GM23248 (cell line): ENCODE measurements at regions not wholly inside any gene's neighbourhood (a gene's known extent, or its start where the extent isn't known, plus 50 kb on each side); places are given as distances from the start of the nearest gene placed in this dataset.

Experiments
- EZH2 ChIP-seq: fragments of 200-600 bp; sonication (generic); IDR thresholded peaks from 2 replicates; pipeline ENCODE4 v1.6.1; 2018; ENCODE audit warnings: antibody characterized with exemption, mild to moderate bottlenecking; ENCODE audit not compliant: insufficient read depth, poor library complexity, severe bottlenecking
- EZH2phosphoT487 ChIP-seq: fragments of 200-600 bp; sonication (generic); IDR thresholded peaks from 2 replicates; pipeline ENCODE4 v1.6.1; 2018; ENCODE audit warnings: antibody characterized with exemption, moderate library complexity, mild to moderate bottlenecking, low read depth; ENCODE audit not compliant: insufficient read depth

GRCh38 chr10:37053476-37053875 lies 71.9 kb upstream of the ANKRD30A start:
- TF ChIP-seq EZH2 (no peak), EZH2phosphoT487 (no peak)
